ENCODE measurements at regions not wholly inside any gene's neighbourhood (a gene's known extent, or its start where the extent isn't known, plus 50 kb on each side); places are given as distances from the start of the nearest gene placed in this dataset.

DNA sequence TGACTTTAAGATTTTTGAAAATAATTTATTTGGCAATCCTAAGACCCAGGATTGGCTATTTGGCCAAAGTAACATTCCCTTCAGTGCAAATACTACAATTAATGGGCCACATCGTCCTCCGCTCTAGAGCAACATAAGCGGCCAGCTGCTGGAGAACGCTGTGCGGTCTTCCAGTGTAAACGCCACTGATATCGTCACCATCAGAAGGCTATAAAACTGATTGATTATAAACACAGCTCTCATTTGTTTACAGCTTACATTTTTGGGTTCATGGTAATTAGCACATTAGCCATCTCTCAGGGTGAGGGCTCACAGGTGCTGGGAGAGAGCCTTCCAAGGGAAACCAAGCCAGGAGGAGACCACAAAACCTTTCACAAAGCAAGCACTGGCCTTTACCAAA, 130.1 kb upstream of the BMP4 start:
- no peaks in the 10 kb centered on the region for H3K9me2 ChIP-seq (ENCODE audit: insufficient read depth)
- no peaks in the 10 kb centered on the region for H3K79me2 ChIP-seq (ENCODE audit: low read depth)
- H3K9me3 ChIP-seq (ENCODE audit: insufficient read depth, low read depth) = no peaks in the 10 kb centered on the region
- H3F3A ChIP-seq (ENCODE audit: insufficient read depth, low read depth) = no peaks in the 10 kb centered on the region
- DNase-seq = no peak
- TF ChIP-seq, protein P1, sequence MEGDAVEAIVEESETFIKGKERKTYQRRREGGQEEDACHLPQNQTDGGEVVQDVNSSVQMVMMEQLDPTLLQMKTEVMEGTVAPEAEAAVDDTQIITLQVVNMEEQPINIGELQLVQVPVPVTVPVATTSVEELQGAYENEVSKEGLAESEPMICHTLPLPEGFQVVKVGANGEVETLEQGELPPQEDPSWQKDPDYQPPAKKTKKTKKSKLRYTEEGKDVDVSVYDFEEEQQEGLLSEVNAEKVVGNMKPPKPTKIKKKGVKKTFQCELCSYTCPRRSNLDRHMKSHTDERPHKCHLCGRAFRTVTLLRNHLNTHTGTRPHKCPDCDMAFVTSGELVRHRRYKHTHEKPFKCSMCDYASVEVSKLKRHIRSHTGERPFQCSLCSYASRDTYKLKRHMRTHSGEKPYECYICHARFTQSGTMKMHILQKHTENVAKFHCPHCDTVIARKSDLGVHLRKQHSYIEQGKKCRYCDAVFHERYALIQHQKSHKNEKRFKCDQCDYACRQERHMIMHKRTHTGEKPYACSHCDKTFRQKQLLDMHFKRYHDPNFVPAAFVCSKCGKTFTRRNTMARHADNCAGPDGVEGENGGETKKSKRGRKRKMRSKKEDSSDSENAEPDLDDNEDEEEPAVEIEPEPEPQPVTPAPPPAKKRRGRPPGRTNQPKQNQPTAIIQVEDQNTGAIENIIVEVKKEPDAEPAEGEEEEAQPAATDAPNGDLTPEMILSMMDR (conservative IDR thresholded peaks at IDR 0.05) = no peak
- TF ChIP-seq EZH2 (IDR thresholded peaks at IDR 0.05; ENCODE audit: low read depth) = no peak
- no peak overlapping the region for H3K27ac ChIP-seq
- H3K4me3 ChIP-seq = no peak overlapping the region
- no peak overlapping the region for H3K4me2 ChIP-seq
- H3K4me1 ChIP-seq (replicated peaks; ENCODE audit: insufficient read depth) = no peaks in the 10 kb centered on the region
- POLR2A ChIA-PET (ENCODE audit: unreplicated experiment) = interaction anchor here (0.7 kb wide), 1 partner anchor 653 kb away, joined by 3 read pairs; no protein-coding TSS in a partner anchor
- H3K36me3 ChIP-seq (ENCODE audit: low read depth) = no peaks in the 10 kb centered on the region
- no TSS peak for BruUV-seq (replicated peaks)
- no peaks in the 10 kb centered on the region for H3K27me3 ChIP-seq (ENCODE audit: insufficient read depth, low read depth)
- no peaks in the 10 kb centered on the region for H4K20me1 ChIP-seq (ENCODE audit: insufficient read depth)
- intact Hi-C loops (cut with micrococcal nuclease; ENCODE audit: unreplicated experiment) = no loop called here
- CTCF ChIA-PET = no interaction called here
- no peak overlapping the region for H2AFZ ChIP-seq

DNA sequence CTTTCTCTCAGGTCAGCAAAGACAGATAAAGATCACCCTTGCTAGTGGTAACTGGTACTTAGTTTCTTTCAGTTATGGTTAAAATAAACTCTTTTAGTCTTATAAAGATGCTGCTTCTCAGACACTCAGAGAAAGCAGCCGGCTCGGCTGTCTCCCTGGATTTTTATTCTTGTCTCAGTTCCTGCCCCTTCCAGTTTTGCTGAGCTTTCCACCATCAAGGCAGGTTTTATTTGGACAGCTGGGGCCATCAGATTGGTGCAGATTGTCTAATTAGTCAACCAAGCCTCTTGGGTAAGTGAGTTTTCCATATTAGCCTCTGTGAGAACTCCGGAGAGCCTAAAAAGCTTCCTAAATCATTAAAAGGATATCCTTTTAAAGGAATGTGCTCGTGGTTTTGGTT, 130.8 kb upstream of the BMP4 start:
- no peaks in the 10 kb centered on the region for H3K4me1 ChIP-seq (replicated peaks; ENCODE audit: insufficient read depth)
- H4K20me1 ChIP-seq (ENCODE audit: insufficient read depth) = no peaks in the 10 kb centered on the region
- no peak overlapping the region for H3K4me3 ChIP-seq
- ChIA-PET CTCF (interaction anchor here (0.6 kb wide), 1 partner anchor 60 kb away, joined by 3 read pairs; no protein-coding TSS in a partner anchor), POLR2A (ENCODE audit: unreplicated experiment) (no interaction called here)
- no peaks in the 10 kb centered on the region for H3K9me2 ChIP-seq (ENCODE audit: insufficient read depth)
- H2AFZ ChIP-seq = no peak overlapping the region
- no peak overlapping the region for H3K4me2 ChIP-seq
- no TSS peak for BruUV-seq (replicated peaks)
- intact Hi-C loops (cut with micrococcal nuclease; ENCODE audit: unreplicated experiment) = no loop called here
- no peak for DNase-seq
- no peaks in the 10 kb centered on the region for H3K79me2 ChIP-seq (ENCODE audit: low read depth)
- TF ChIP-seq, protein P1 (conservative IDR thresholded peaks at IDR 0.05) = no peak
- no peak for TF ChIP-seq EZH2 (IDR thresholded peaks at IDR 0.05; ENCODE audit: low read depth)
- no peaks in the 10 kb centered on the region for H3F3A ChIP-seq (ENCODE audit: insufficient read depth, low read depth)
- H3K9me3 ChIP-seq (ENCODE audit: insufficient read depth, low read depth) = no peaks in the 10 kb centered on the region
- no peaks in the 10 kb centered on the region for H3K36me3 ChIP-seq (ENCODE audit: low read depth)
- H3K27me3 ChIP-seq (ENCODE audit: insufficient read depth, low read depth) = no peaks in the 10 kb centered on the region
- H3K27ac ChIP-seq = no peak overlapping the region

DNA sequence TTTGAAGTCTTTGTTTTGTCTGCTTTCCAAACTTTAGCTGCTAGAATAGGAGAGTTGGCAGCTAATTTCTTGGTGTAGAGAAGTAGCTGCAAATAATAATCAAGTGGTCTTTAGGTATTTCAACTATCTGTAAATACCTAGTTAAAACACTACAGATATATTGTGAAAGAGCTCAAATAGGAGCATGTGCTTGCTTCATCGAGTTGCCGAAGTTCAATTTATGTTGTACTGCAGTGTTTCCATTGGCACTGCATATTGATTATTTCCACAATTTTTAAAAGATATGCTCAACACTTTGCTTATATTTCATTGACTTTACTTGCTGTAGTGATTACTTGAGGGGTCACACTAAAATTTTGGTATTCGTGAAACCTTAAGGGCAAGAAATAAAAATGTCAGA, 131.6 kb upstream of the BMP4 start:
- H3K4me1 ChIP-seq (replicated peaks; ENCODE audit: insufficient read depth) = no peaks in the 10 kb centered on the region
- ChIA-PET CTCF (no interaction called here), POLR2A (ENCODE audit: unreplicated experiment) (no interaction called here)
- no peak for DNase-seq
- no peaks in the 10 kb centered on the region for H3K9me3 ChIP-seq (ENCODE audit: insufficient read depth, low read depth)
- no peaks in the 10 kb centered on the region for H3K9me2 ChIP-seq (ENCODE audit: insufficient read depth)
- no peak overlapping the region for H3K4me2 ChIP-seq
- no peaks in the 10 kb centered on the region for H3K36me3 ChIP-seq (ENCODE audit: low read depth)
- no TSS peak for BruUV-seq (replicated peaks)
- no peak for TF ChIP-seq EZH2 (IDR thresholded peaks at IDR 0.05; ENCODE audit: low read depth)
- TF ChIP-seq, protein P1 (conservative IDR thresholded peaks at IDR 0.05) = no peak
- no peak overlapping the region for H2AFZ ChIP-seq
- no peak overlapping the region for H3K27ac ChIP-seq
- H3K4me3 ChIP-seq = no peak overlapping the region
- H3K27me3 ChIP-seq (ENCODE audit: insufficient read depth, low read depth) = no peaks in the 10 kb centered on the region
- intact Hi-C loops (cut with micrococcal nuclease; ENCODE audit: unreplicated experiment) = no loop called here
- H4K20me1 ChIP-seq (ENCODE audit: insufficient read depth) = no peaks in the 10 kb centered on the region
- H3K79me2 ChIP-seq (ENCODE audit: low read depth) = no peaks in the 10 kb centered on the region
- H3F3A ChIP-seq (ENCODE audit: insufficient read depth, low read depth) = no peaks in the 10 kb centered on the region
